ENCODE measurements at regions not wholly inside any gene's neighbourhood (a gene's known extent, or its start where the extent isn't known, plus 50 kb on each side); places are given as distances from the start of the nearest gene placed in this dataset.

GRCh38 chr6:149218915-149219314 is 98.6 kb upstream of the TAB2 start:
- FAIRE-seq, result no peak

GRCh38 chr6:149220882-149221773 is 96.4 kb upstream of the TAB2 start:
- FAIRE-seq, result no peak

- no peak for FAIRE-seq
These were observed 95.8 kb upstream of the TAB2 start for GRCh38 chr6:149221774-149222070.

GRCh38 chr6:149223120-149223903 is 94.2 kb upstream of the TAB2 start:
- FAIRE-seq, result no peak

- no peak for FAIRE-seq
These were observed 93.6 kb upstream of the TAB2 start for GRCh38 chr6:149223904-149224351.

- no peak for FAIRE-seq
These were observed 93.1 kb upstream of the TAB2 start for GRCh38 chr6:149224399-149224798.

- FAIRE-seq, result no peak
These were observed 92.1 kb upstream of the TAB2 start for GRCh38 chr6:149225370-149225769.

GRCh38 chr6:149225946-149226345 is 91.6 kb upstream of the TAB2 start:
- no peak for FAIRE-seq

GRCh38 chr6:149227796-149228195 is 89.7 kb upstream of the TAB2 start:
- no peak for FAIRE-seq

- no peak for FAIRE-seq
These were observed 89.1 kb upstream of the TAB2 start for GRCh38 chr6:149228311-149228955.

- FAIRE-seq, result no peak
These were observed 88.4 kb upstream of the TAB2 start for GRCh38 chr6:149229096-149229495.

GRCh38 chr6:149230712-149231460 is 86.6 kb upstream of the TAB2 start:
- FAIRE-seq, result no peak

- FAIRE-seq, result no peak
These were observed 85.7 kb upstream of the TAB2 start for GRCh38 chr6:149231778-149232177.

GRCh38 chr6:149233056-149233715 is 84.3 kb upstream of the TAB2 start:
- FAIRE-seq, result no peak

- no peak for FAIRE-seq
These were observed 83.2 kb upstream of the TAB2 start for GRCh38 chr6:149234051-149234962.

GRCh38 chr6:149235130-149235561 is 82.4 kb upstream of the TAB2 start:
- no peak for FAIRE-seq

- no peak for FAIRE-seq
These were observed 80.9 kb upstream of the TAB2 start for GRCh38 chr6:149236589-149236988.

- no peak for FAIRE-seq
These were observed 80.0 kb upstream of the TAB2 start for GRCh38 chr6:149237464-149237863.

GRCh38 chr6:149239573-149240209 is 77.8 kb upstream of the TAB2 start:
- FAIRE-seq, result no peak

- no peak for FAIRE-seq
These were observed 74.6 kb upstream of the TAB2 start for GRCh38 chr6:149242883-149243282.

GRCh38 chr6:149244105-149244504 is 73.4 kb upstream of the TAB2 start:
- no peak for FAIRE-seq
